Smooth muscle cell (in vitro differentiated cells): ENCODE measurements at regions not wholly inside any gene's neighbourhood (a gene's known extent, or its start where the extent isn't known, plus 50 kb on each side); places are given as distances from the start of the nearest gene placed in this dataset.

ENCODE experiments used
- DNase-seq: peaks from one replicate; lab custom pipeline; 2025; ENCODE audit not compliant: unreplicated experiment; lab: John Stamatoyannopoulos, UW
- H2AFZ ChIP-seq: fragments of 200-600 bp; sonication (generic); 2 replicates; pipeline ENCODE4 v1.6.0; 2016; ENCODE audit warnings: antibody characterized with exemption, low read depth, mild to moderate bottlenecking
- H3F3A ChIP-seq: fragments of 200-600 bp; sonication (generic); 2 replicates; pipeline ENCODE4 v1.6.0; 2017; ENCODE audit warnings: antibody characterized with exemption, low read depth
- H3K27ac ChIP-seq: fragments of 200-600 bp; sonication (generic); 2 replicates; pipeline ENCODE4 v1.5.1; 2016; ENCODE audit warnings: low read depth, mild to moderate bottlenecking
- H3K27me3 ChIP-seq: fragments of 200-600 bp; sonication (generic); 2 replicates; pipeline ENCODE4 v1.6.1; 2016; ENCODE audit warnings: low read depth, mild to moderate bottlenecking
- H3K36me3 ChIP-seq: fragments of 200-600 bp; sonication (generic); 2 replicates; pipeline ENCODE4 v1.5.1; 2016; ENCODE audit warnings: low read depth
- H3K4me1 ChIP-seq: fragments of 200-600 bp; sonication (generic); 2 replicates; pipeline ENCODE4 v1.5.1; 2016; ENCODE audit warnings: low read depth
- H3K4me2 ChIP-seq: fragments of 200-600 bp; sonication (generic); 2 replicates; pipeline ENCODE4 v1.6.0; 2016; ENCODE audit warnings: mild to moderate bottlenecking
- H3K4me3 ChIP-seq: fragments of 200-600 bp; sonication (generic); 2 replicates; pipeline ENCODE4 v1.5.1; 2016; ENCODE audit warnings: mild to moderate bottlenecking
- H3K79me2 ChIP-seq: fragments of 200-600 bp; sonication (generic); 2 replicates; pipeline ENCODE4 v1.6.0; 2016; ENCODE audit warnings: low read depth, mild to moderate bottlenecking
- H3K9ac ChIP-seq: fragments of 200-600 bp; sonication (generic); 2 replicates; pipeline ENCODE4 v1.6.0; 2016; ENCODE audit warnings: low read depth
- H3K9me3 ChIP-seq: fragments of 200-600 bp; sonication (generic); replicated peaks from 2 replicates; pipeline ENCODE4 v1.5.1; 2016; ENCODE audit warnings: low read depth
- H4K20me1 ChIP-seq: fragments of 200-600 bp; sonication (generic); 2 replicates; pipeline ENCODE4 v1.6.0; 2016; ENCODE audit warnings: low read depth
- WGBS: methylation state at CpG from one replicate; pipeline ENCODE4 v1.1.7; 2016; ENCODE audit warnings: low lambda C conversion rate; 5-methylcytosine and 5-hydroxymethylcytosine counted together
- TF ChIP-seq, protein P1 (sequence below): fragments of 200-600 bp; sonication (generic); IDR thresholded peaks from 2 replicates; pipeline ENCODE4 v1.5.1; 2017; ENCODE audit warnings: borderline replicate concordance, mild to moderate bottlenecking, antibody characterized with exemption; ENCODE audit not compliant: insufficient read depth, poor library complexity, severe bottlenecking

- H3K27ac ChIP-seq = no peak overlapping the region
These were observed 169.4 kb downstream of the ZNF674 start for GRCh38 chrX:46375831-46376230.

DNA sequence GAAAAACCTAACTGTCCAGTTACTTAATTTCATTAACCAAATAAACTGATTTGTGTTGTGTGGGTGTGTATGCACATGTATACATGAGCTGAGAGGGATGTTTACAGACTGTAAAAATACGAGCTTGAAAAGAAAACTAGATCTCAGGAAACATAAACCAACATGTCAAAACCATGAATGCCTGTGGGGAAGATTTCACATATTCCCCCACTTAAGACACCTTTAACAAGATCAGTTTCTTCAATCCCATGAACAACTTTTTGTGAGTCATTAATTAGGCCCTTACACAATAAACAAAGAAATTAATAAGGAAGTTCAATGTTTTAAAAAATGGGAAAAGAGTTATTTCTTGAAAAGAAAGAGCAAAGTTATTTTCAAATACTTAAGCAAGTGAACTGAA is 170.8 kb downstream of the ZNF674 start:
- no peaks in the 10 kb centered on the region for H3F3A ChIP-seq
- H3K79me2 ChIP-seq = no peaks in the 10 kb centered on the region
- no peaks in the 10 kb centered on the region for H3K9me3 ChIP-seq
- H3K4me2 ChIP-seq = no peak overlapping the region
- TF ChIP-seq, protein P1, sequence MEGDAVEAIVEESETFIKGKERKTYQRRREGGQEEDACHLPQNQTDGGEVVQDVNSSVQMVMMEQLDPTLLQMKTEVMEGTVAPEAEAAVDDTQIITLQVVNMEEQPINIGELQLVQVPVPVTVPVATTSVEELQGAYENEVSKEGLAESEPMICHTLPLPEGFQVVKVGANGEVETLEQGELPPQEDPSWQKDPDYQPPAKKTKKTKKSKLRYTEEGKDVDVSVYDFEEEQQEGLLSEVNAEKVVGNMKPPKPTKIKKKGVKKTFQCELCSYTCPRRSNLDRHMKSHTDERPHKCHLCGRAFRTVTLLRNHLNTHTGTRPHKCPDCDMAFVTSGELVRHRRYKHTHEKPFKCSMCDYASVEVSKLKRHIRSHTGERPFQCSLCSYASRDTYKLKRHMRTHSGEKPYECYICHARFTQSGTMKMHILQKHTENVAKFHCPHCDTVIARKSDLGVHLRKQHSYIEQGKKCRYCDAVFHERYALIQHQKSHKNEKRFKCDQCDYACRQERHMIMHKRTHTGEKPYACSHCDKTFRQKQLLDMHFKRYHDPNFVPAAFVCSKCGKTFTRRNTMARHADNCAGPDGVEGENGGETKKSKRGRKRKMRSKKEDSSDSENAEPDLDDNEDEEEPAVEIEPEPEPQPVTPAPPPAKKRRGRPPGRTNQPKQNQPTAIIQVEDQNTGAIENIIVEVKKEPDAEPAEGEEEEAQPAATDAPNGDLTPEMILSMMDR = no peak
- H3K36me3 ChIP-seq = no peaks in the 10 kb centered on the region
- no peaks in the 10 kb centered on the region for H3K27me3 ChIP-seq
- 23% methylated on average over 1 of the region's 1 CpG for WGBS
- H3K4me1 ChIP-seq = no peaks in the 10 kb centered on the region
- H3K4me3 ChIP-seq = no peak overlapping the region
- H2AFZ ChIP-seq = no peak overlapping the region
- H3K9ac ChIP-seq = no peak overlapping the region
- H4K20me1 ChIP-seq = no peaks in the 10 kb centered on the region
- no peak for DNase-seq
- no peak overlapping the region for H3K27ac ChIP-seq

More at GRCh38 chrX:46375831-46376230, 169.4 kb downstream of the ZNF674 start:
- DNase-seq = no peak
- Histone ChIP-seq H3F3A (no peaks in the 10 kb centered on the region), H3K4me3 (no peak overlapping the region), H3K9ac (no peak overlapping the region), H4K20me1 (no peaks in the 10 kb centered on the region), H3K36me3 (no peaks in the 10 kb centered on the region), H3K4me1 (no peaks in the 10 kb centered on the region), H2AFZ (no peak overlapping the region), H3K27me3 (no peaks in the 10 kb centered on the region), H3K79me2 (no peaks in the 10 kb centered on the region), H3K4me2 (no peak overlapping the region), H3K9me3 (no peaks in the 10 kb centered on the region)
- WGBS = 67% methylated on average over 3 of the region's 3 CpGs
- TF ChIP-seq, protein P1 = no peak

GRCh38 chrX:46367491-46367890 is 177.7 kb downstream of the ZNF674 start:
- H3K4me3 ChIP-seq = no peak overlapping the region
- H3K4me1 ChIP-seq = no peaks in the 10 kb centered on the region
- no peak overlapping the region for H3K27ac ChIP-seq
- H3K79me2 ChIP-seq = no peaks in the 10 kb centered on the region
- H4K20me1 ChIP-seq = no peaks in the 10 kb centered on the region
- TF ChIP-seq, protein P1 = no peak
- no peaks in the 10 kb centered on the region for H3K27me3 ChIP-seq
- H3K9ac ChIP-seq = no peak overlapping the region
- H3K9me3 ChIP-seq = no peaks in the 10 kb centered on the region
- no peak overlapping the region for H2AFZ ChIP-seq
- 95% methylated on average over 2 of the region's 2 CpGs for WGBS
- no peaks in the 10 kb centered on the region for H3F3A ChIP-seq
- no peak overlapping the region for H3K4me2 ChIP-seq
- DNase-seq = no peak
- no peaks in the 10 kb centered on the region for H3K36me3 ChIP-seq

DNA sequence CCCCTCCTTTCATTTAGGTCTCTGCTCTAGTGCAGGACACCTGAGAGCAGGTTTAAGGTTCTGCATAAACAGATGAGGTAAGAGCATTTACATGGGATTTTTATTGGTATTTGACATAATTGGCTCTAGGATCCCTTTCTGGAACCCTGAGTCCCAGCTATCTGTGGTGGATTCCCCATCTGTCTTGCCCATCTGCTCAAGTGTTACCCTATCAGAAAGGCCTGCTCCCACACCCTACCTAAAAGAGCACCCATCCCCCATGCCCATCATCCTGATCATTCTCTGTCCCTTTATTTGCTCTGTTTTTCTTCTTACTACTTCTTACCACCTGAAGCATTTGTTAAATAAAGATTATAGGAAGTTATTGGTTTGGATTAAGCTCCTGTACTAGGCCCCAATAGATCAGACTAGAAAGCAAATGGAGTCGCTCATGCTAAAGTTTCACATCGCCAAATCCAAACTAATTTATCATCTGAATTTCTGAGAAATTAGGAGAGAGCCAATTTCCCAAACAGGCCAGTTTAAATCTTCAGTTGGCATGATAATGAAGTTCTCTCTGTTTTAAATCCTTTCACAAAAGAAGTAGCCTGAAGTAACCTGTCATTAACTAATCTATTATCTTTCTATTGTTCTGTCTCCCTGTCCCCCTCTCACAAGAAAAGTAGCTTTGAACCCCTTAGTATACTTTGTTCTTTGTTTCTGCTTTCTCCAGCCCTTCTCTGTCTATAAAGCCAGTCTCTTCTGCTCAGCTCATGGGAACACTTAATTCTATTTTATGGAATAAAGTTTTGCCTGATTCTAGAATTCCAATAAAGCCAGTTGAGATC is 178.6 kb downstream of the ZNF674 start:
- TF ChIP-seq, protein P1 = no peak
- H3K27ac ChIP-seq = no peak overlapping the region
- no peaks in the 10 kb centered on the region for H3K27me3 ChIP-seq
- H3K9me3 ChIP-seq = no peaks in the 10 kb centered on the region
- no peak overlapping the region for H3K4me3 ChIP-seq
- H3K79me2 ChIP-seq = no peaks in the 10 kb centered on the region
- DNase-seq = no peak
- WGBS = 78% methylated on average over 2 of the region's 2 CpGs
- H3K9ac ChIP-seq = no peak overlapping the region
- no peaks in the 10 kb centered on the region for H4K20me1 ChIP-seq
- no peaks in the 10 kb centered on the region for H3F3A ChIP-seq
- no peak overlapping the region for H2AFZ ChIP-seq
- H3K4me1 ChIP-seq = no peaks in the 10 kb centered on the region
- no peaks in the 10 kb centered on the region for H3K36me3 ChIP-seq
- no peak overlapping the region for H3K4me2 ChIP-seq
